SH-SY5Y (cell line): ENCODE measurements at regions not wholly inside any gene's neighbourhood (a gene's known extent, or its start where the extent isn't known, plus 50 kb on each side); places are given as distances from the start of the nearest gene placed in this dataset.

Experiments
- GATA2 ChIP-seq: IDR thresholded peaks from 2 replicates; pipeline ENCODE4 v1.6.1; 2011; ENCODE audit warnings: mild to moderate bottlenecking, low read depth, low read length
- GATA3 ChIP-seq: IDR thresholded peaks from 2 replicates; pipeline ENCODE4 v1.6.1; 2011; ENCODE audit warnings: low read depth, mild to moderate bottlenecking, low read length, moderate library complexity

DNA sequence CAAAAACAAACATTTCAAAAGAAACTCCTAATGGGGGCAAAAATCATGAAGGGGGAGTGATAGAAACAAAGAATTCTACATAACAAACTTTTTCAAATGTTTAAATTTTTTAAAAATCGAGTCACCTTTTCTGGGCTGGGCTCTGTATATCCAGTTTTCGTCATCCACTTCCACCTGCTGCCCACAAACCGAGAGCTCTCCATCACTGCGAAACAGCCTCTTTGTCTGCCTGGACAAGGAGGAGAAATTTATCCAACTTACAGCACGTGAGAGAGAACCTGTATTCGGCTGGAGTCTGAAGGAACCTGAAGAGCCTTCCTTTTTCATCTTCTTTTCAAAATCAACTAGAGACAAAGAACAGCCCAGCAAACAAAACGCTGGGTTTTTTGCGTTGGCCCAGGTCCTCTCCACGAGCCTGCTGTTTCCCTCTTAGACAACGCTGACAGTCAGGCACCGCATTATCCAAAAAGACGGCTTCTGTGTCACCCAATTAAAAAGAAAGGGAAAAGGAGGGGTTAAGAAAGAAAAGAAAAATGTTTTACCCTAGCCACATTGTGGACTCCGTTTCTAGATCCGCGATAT lies 72.4 kb upstream of the NHSL1 start:
- TF ChIP-seq GATA3 (no peak), GATA2 (no peak)
